Astrocyte (in vitro differentiated cells and primary cell): ENCODE measurements at regions not wholly inside any gene's neighbourhood (a gene's known extent, or its start where the extent isn't known, plus 50 kb on each side); places are given as distances from the start of the nearest gene placed in this dataset.

Experiments used
- DNase-seq: peaks from one replicate; pipeline ENCODE4 v3.0.0-alpha.2; 2010; ENCODE audit warnings: low read depth
- FAIRE-seq: peaks from 2 replicates; lab custom pipeline; 2011; peaks lifted over from hg19 to GRCh38; lab: Jason Lieb, UNC
- H2AFZ ChIP-seq: 2 replicates; pipeline ENCODE4 v1.6.0; 2012; ENCODE audit warnings: low read depth, low read length, inconsistent platforms
- H3K27ac ChIP-seq: 2 replicates; pipeline ENCODE4 v1.5.1; 2011; ENCODE audit warnings: low read depth, low read length, inconsistent platforms
- H3K27me3 ChIP-seq: 2 replicates; pipeline ENCODE4 v1.6.0; 2011; ENCODE audit warnings: low read length, inconsistent platforms; ENCODE audit not compliant: insufficient read depth
- H3K36me3 ChIP-seq: 2 replicates; pipeline ENCODE4 v1.5.1; 2011; ENCODE audit warnings: low read length, inconsistent platforms; ENCODE audit not compliant: insufficient read depth
- H3K4me1 ChIP-seq: 2 replicates; pipeline ENCODE4 v1.5.1; 2011; ENCODE audit warnings: low read length, inconsistent platforms; ENCODE audit not compliant: insufficient read depth
- H3K4me2 ChIP-seq: 2 replicates; pipeline ENCODE4 v1.6.0; 2012; ENCODE audit warnings: low read length, inconsistent platforms
- H3K4me3 ChIP-seq: 2 replicates; pipeline ENCODE4 v1.5.1; 2011; ENCODE audit warnings: low read depth, mild to moderate bottlenecking, low read length, inconsistent platforms; ENCODE audit not compliant: insufficient read depth
- H3K79me2 ChIP-seq: 2 replicates; pipeline ENCODE4 v1.6.0; 2012; ENCODE audit warnings: mild to moderate bottlenecking, low read length, inconsistent platforms; ENCODE audit not compliant: insufficient read depth
- H3K9ac ChIP-seq: 2 replicates; pipeline ENCODE4 v1.6.0; 2012; ENCODE audit warnings: mild to moderate bottlenecking, low read length, inconsistent platforms
- H3K9me3 ChIP-seq: 2 replicates; pipeline ENCODE4 v1.5.1; 2012; ENCODE audit warnings: low read depth, mild to moderate bottlenecking, low read length, inconsistent platforms; ENCODE audit not compliant: insufficient read depth
- H4K20me1 ChIP-seq: 2 replicates; pipeline ENCODE4 v1.6.0; 2012; ENCODE audit warnings: low read length, inconsistent platforms; ENCODE audit not compliant: insufficient read depth
- H3K27ac Mint-ChIP-seq: one replicate; pipeline ENCODE4 v1.8.0; 2021; ENCODE audit warnings: mild to moderate bottlenecking, mixed read lengths; ENCODE audit not compliant: unreplicated experiment
- H3K27me3 Mint-ChIP-seq: one replicate; pipeline ENCODE4 v1.8.0; 2021; ENCODE audit warnings: low read depth, mixed read lengths; ENCODE audit not compliant: unreplicated experiment
- H3K36me3 Mint-ChIP-seq: one replicate; pipeline ENCODE4 v1.8.0; 2021; ENCODE audit warnings: low read depth, mixed read lengths; ENCODE audit not compliant: unreplicated experiment
- H3K4me1 Mint-ChIP-seq: one replicate; pipeline ENCODE4 v1.8.0; 2021; ENCODE audit warnings: low read depth, mixed read lengths; ENCODE audit not compliant: unreplicated experiment
- H3K4me3 Mint-ChIP-seq: one replicate; pipeline ENCODE4 v1.8.0; 2021; ENCODE audit warnings: mild to moderate bottlenecking, moderate library complexity, mixed read lengths; ENCODE audit not compliant: unreplicated experiment
- H3K9me3 Mint-ChIP-seq: one replicate; pipeline ENCODE4 v1.8.0; 2021; ENCODE audit warnings: mild to moderate bottlenecking, mixed read lengths; ENCODE audit not compliant: unreplicated experiment
- CTCF ChIP-seq: IDR thresholded peaks from 2 replicates; pipeline ENCODE4 v1.5.1; 2011; ENCODE audit warnings: low read depth, mild to moderate bottlenecking, inconsistent platforms, low read length, moderate library complexity; ENCODE audit not compliant: insufficient read depth
- EZH2 ChIP-seq: IDR thresholded peaks from 2 replicates; pipeline ENCODE4 v1.6.1; 2012; ENCODE audit warnings: mild to moderate bottlenecking, low read length, inconsistent platforms; ENCODE audit not compliant: insufficient read depth

- Histone ChIP-seq H3K4me2 (no peak overlapping the region), H3K4me3 (no peak overlapping the region), H3K4me1 (peaks cover 9% of the 10 kb centered on the region), H3K9ac (no peak overlapping the region), H3K9me3 (no peaks in the 10 kb centered on the region), H3K36me3 (no peaks in the 10 kb centered on the region), H3K27me3 (peaks cover 17% of the 10 kb centered on the region), H3K79me2 (no peaks in the 10 kb centered on the region), H2AFZ (no peak overlapping the region), H4K20me1 (no peaks in the 10 kb centered on the region), H3K27ac (no peak overlapping the region)
- Mint-ChIP-seq H3K9me3 (no peaks in the 10 kb centered on the region), H3K36me3 (no peaks in the 10 kb centered on the region), H3K27ac (no peak overlapping the region), H3K4me3 (no peak overlapping the region), H3K27me3 (peaks cover 7% of the 10 kb centered on the region), H3K4me1 (peaks cover 15% of the 10 kb centered on the region)
- FAIRE-seq: no peak
- TF ChIP-seq CTCF (no peak), EZH2 (no peak)
- no peak for DNase-seq
Observed at GRCh38 chr1:119290297-119290696, 78.3 kb upstream of the HAO2 start.

- no peaks in the 10 kb centered on the region for H3K9me3 ChIP-seq
- H3K36me3 ChIP-seq: no peaks in the 10 kb centered on the region
- DNase-seq: no peak
- no peak overlapping the region for H3K4me2 ChIP-seq
- no peaks in the 10 kb centered on the region for H4K20me1 ChIP-seq
- Mint-ChIP-seq H3K9me3 (peaks cover 3% of the 10 kb centered on the region), H3K4me1 (peaks cover 9% of the 10 kb centered on the region), H3K4me3 (no peak overlapping the region), H3K36me3 (no peaks in the 10 kb centered on the region), H3K27me3 (peaks cover 11% of the 10 kb centered on the region), H3K27ac (no peak overlapping the region)
- peaks cover 5% of the 10 kb centered on the region for H3K4me1 ChIP-seq
- TF ChIP-seq EZH2 (no peak), CTCF (no peak)
- no peak overlapping the region for H3K9ac ChIP-seq
- no peak overlapping the region for H3K4me3 ChIP-seq
- no peak overlapping the region for H2AFZ ChIP-seq
- H3K27ac ChIP-seq: no peak overlapping the region
- H3K79me2 ChIP-seq: no peaks in the 10 kb centered on the region
- no peak for FAIRE-seq
- H3K27me3 ChIP-seq: peaks cover 21% of the 10 kb centered on the region
Observed at GRCh38 chr1:119291611-119292206, 76.9 kb upstream of the HAO2 start.

- H3K9me3 ChIP-seq: no peaks in the 10 kb centered on the region
- H3K4me2 ChIP-seq: no peak overlapping the region
- H3K4me3 Mint-ChIP-seq: no peak overlapping the region
- H3K79me2 ChIP-seq: no peaks in the 10 kb centered on the region
- H2AFZ ChIP-seq: no peak overlapping the region
- H3K9ac ChIP-seq: no peak overlapping the region
- peaks cover 23% of the 10 kb centered on the region for H3K27me3 ChIP-seq
- peaks cover 12% of the 10 kb centered on the region for H3K27me3 Mint-ChIP-seq
- DNase-seq: no peak
- no peak for FAIRE-seq
- peaks cover 7% of the 10 kb centered on the region for H3K4me1 Mint-ChIP-seq
- no peak overlapping the region for H3K27ac ChIP-seq
- peaks cover 3% of the 10 kb centered on the region for H3K9me3 Mint-ChIP-seq
- H3K36me3 Mint-ChIP-seq: no peaks in the 10 kb centered on the region
- no peak overlapping the region for H3K4me3 ChIP-seq
- no peak overlapping the region for H3K27ac Mint-ChIP-seq
- peaks cover 10% of the 10 kb centered on the region for H3K4me1 ChIP-seq
- TF ChIP-seq EZH2 (no peak), CTCF (no peak)
- no peaks in the 10 kb centered on the region for H3K36me3 ChIP-seq
- H4K20me1 ChIP-seq: no peaks in the 10 kb centered on the region
Observed at GRCh38 chr1:119293797-119294196, 74.8 kb upstream of the HAO2 start.
